NOMO-1 treated with DMSO at 0.1 percent for 48 hours (cell line): ENCODE measurements at regions not wholly inside any gene's neighbourhood (a gene's known extent, or its start where the extent isn't known, plus 50 kb on each side); places are given as distances from the start of the nearest gene placed in this dataset.
"Not testable (repeated sequence)": the region's sequence is repeated elsewhere in the genome, so short reads cannot be mapped to it uniquely, and the experiment has no call there.

ENCODE experiments used
- DNase-seq: peaks from one replicate; lab custom pipeline; 2025; ENCODE audit not compliant: unreplicated experiment; lab: John Stamatoyannopoulos, UW

DNA sequence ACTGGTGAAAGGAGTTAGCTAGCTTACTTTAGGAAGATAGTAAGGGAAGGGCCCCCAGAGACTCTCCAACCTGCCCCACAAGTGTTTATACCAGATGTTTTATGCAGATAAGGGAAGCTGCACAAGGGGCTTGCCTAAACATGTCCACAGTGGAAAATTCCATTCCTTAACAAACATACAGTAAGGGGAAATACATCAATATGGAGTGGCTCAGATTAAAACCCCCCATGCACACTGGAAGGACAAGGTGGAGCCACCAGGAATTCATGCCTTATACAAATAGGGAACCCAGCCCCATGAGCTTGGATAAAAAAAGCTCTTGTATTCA is 106.3 kb upstream of the GPBP1 start:
- DNase-seq: peak; percentile 1

DNA sequence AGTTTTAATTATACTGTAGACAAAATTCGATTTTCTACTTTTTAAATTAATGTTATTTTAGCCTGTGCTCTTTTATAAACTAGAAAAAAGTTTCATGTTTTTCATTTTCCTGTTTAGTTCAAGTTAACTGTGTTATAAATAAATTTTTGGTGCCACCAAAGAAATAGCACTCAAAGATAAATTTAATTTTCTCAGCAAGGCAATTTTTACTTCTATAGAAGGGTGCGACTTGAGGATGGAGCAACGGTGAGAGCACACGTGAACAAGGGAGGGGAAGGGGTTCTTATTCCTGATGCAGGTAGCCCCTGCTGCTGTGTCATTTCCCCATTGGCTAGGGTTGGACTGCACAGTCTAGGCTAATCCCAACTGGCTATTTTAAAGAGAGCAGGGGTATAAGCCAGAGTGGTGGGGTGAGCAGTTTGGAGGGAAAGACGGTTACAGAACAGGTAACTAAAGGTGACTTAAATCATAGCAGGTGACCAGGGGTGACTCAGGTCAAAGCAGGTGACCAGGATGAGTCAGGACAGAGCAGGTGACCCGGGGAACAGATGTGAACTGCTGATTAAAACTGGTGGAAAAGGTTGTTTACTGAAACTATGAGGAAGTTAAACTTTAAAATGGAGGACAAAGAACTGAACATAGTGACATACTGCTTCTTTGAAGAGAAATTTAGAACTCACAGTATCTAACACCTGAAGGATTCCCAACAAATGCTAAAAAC is 104.6 kb upstream of the GPBP1 start:
- no peak for DNase-seq

DNA sequence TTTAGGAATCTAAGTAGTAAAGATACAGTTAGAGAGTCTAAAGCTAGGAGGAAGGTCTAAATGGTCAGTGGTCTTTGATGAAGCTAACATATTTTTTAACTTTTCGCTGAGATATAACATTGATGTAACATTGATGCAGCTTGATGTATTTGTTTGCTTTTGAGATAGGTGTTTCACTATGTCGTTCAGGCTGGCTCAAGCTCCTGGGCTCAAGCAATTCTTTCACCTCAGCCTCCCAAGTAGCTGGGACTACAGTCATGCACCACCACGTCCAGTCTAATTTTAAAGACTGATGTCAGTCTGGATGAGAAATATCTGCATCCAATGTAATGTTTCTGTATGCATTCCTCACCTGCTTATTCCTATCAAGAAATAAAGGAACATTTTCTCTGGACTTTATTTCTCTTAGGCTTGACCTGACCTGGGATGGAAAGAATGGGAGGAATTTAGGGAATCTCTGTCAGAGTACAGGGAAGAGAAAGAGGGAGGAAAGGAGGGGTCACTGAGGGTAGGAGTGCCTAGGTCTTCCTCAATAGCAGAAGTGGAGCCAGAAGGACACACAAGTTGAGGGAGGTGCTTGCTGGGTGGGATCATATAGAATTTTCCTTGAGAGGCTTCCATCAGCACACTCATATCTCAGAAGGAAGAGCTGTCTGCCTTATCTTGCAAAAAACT is 101.5 kb upstream of the GPBP1 start:
- no peak for DNase-seq

DNA sequence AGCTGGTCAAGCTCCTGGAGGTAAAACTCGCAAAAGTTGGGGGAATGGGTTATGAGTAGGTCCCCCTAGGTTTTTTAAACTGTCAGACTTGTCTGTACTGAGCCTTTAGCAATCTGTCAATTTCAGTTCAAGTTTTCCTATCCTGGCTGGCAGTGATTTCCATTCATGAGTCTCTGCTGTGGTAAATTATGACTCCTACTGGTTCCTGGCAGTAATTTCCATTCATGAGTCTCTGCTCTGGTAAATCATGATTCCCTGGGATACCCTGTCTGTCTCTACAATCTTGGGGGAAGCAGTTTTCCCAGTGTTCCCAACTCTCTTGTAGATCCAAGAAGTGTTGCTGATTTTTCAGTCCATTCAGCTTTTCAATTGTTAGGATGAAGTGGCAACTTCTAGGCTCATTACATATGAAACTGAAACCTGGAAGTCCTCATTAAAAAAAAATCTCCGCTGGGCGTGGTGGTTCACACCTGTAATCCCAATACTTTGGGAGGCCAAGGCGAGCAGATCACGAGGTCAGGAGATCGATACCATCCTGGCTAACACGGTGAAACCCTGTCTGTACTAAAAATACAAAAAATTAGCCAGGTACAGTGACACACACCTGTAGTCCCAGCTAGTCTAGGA is 91.3 kb upstream of the GPBP1 start:
- peak; percentile 6 for DNase-seq

DNA sequence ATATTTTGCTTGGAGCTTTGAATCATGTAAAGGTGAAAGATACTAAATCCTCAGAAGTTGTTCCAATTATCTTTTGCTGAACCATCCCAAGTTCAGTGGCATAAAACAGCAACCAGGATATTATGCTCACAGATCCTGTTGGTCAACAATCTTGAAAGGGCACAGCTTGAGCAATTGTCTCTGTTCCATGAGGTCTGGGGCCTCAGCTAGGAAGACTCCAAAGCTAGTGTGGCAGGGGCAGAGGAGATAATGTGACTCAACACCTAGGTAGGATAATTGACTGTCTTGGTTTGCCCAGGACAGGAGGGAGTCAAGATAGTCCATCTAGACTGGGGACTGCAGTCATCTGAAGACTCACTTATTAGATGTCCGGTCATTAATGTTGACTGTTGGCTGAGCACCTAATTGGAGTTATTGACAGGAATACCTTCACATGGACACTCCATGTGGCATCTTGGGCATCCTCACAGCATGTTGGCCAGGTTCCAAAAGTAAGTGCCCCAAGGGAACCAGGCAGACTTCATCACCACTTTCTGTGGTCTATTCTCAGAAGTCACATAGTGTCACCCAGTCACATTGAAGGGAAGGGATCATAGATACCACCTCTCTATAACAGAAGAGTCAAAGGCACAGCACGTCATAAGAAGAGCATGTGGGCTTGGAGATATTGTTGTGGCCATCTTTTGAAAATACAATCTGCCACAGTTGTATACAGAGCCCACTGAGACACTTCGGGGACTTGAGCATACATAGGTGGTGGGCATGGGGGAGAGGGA is 88.4 kb upstream of the GPBP1 start:
- no peak for DNase-seq

DNA sequence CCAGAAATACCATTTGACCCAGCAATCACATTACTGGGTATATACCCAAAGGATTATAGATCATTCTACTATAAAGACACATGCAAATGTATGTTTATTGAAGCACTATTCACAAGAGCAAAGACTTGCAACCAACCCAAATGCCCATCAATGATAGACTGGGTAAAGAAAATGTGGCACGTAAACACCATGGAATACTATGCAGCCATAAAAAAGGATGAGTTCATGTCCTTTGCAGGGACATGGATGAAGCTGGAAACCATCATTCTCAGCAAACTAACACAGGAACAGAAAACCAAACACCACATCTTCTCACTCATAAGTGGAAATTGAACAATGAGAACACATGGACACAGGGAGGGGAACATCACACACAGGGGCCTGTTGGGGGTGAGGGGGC is 85.9 kb upstream of the GPBP1 start:
- DNase-seq: not testable (repeated sequence)

DNA sequence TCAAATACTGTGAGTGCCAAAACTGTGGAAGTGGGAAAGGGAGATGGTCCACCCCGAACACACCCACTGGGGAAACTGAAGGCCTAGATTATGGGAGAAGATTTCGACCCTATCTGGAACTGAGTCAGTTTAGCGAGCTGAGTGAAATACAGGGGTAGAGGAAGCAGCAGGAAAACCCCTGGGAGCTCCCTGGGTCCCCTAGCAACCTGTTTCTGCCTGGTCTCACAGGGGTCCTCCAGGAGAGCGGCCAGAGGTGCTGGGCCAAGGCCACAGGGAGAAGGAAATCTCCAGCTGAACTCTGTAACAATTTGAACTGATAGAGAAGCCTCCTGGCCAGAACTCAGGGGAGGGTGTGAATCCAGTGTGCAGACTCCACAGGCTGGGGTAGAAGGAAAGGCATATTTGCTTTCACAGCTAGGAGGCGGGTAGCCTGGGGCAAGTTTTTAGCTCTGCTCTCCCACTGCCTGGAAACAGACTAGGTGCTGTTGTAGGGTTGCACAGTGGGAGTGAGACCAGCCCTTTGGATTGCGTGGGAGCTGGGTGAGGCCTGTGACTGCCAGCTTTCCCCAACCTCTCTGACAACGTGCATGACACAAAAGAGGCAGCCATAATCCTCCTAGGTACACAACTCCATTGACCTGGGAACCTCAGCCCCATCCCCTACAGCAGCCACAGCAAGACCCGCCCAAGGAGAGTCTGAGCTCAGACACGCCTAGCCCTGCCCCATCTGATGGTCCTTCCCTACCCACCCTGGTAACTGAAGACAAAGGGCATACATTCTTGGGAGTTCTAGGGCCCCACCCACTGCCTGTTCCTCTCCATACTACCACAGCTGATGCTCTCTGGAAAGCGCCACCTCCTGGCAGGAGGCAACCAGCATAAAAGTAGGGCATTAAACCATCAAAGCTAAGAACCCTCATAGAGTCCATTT is 78.8 kb upstream of the GPBP1 start:
- no peak for DNase-seq

DNA sequence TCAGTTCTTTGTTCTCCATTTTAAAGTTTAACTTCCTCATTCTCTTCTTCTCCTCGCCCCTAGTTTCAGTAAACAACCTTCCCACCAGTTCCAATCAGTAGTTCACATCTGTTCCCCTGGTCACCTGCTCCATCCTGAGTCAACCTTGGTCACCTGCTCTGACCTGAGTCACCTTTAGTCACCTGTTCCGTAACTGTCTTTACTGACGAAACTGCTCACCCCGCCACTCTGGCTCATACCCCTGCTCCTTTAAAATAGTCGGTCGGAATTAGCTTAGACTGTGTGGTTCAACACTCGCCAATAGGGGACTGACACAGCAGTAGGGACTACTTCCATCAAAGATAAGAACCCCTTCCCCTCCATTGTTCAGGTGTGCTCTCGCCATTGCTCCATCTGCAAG is 76.3 kb upstream of the GPBP1 start:
- no peak for DNase-seq

DNA sequence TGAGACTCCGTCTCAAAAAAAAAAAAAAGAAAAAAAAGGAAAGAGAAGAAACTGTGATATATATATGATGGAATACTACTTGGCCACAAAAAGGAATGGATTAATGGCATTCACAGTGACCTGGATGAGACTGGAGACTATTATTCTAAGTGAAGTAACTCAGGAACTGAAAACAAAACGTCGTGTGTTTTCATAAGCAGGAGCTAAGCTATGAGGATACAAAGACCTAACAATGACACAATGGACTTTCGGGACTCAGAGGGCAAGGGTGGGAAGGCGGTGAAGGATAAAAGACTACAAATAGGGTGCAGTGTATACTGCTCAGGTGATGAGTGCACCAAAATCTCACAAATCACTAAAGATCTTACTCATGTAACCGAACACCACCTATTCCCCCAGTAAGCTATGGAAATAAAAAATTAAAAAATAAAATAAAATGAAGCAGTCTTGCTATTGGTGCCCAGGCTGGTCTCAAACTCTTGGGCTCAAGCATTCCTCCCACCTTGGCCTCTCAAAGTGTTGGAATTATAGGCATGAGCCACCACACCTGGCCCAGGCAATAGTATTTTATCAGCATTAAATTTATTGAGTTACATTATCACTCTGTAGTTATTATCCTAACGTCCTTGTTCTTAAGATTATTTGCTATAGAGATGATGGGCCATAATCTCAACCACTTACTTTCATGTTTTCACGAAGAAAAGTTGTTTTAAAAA is 71.5 kb upstream of the GPBP1 start:
- no peak for DNase-seq

DNA sequence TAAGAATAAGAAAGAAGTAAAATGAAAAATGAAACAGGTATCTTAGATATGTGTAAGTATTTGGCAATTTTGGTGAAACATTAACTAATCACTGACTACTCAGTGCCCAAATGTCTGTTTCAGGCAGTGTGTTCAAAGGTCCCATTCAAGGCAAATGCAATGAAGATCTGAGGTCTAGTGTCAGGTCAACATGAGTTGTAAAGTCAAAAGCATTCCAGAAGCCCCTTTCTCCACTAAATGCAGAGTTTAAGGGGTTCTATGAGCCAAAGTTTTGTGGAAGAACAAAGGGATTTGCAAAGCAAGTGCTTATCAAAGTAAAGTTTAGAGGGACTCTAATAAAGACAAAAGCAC is 71.0 kb upstream of the GPBP1 start:
- no peak for DNase-seq

DNA sequence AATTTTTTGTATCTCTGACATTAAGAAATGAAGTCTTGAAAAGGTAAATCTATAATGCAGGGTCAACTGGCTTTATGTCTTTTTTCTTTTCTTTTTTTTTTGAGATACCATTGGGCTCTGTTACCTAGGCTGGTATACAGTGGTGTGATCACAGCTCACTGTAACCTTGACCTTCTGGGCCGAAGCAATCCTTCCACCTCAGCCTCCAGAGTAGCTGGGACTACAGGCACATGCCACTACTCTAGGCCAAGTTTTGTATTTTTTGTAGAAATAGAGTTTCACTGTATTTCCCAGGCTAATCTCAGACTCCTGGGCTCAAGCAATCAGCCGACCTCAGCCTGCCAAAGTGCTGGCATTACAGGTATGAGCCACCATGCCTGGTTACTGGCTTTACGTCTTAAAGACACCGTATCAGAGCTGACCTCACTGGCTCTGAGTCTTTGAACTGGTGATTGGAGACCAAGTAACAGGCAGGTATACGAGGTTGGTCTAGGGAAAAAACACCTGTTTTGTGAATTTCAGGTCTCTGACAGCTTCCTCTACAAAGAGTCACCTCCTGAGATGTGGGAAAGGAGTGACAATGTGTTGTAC is 70.4 kb upstream of the GPBP1 start:
- no peak for DNase-seq

DNA sequence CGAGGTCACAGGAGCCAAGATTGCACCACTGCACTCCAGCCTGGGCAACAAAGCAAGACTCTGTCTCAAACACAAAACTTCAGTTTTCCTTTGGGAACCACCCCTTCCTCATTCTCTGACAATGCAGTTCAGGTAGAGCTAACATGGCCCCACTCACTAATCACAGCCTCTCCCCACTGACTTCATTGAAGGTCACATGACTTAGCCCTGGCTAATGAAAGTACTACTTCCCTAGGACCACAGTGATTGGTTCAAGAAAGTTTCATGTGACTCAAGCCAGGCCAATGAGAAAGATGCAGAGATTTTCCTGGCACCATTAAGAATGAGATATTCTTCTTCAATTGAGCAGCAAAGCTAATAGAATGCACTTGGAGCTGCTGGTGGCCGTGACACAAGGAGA is 67.2 kb upstream of the GPBP1 start:
- DNase-seq: no peak

DNA sequence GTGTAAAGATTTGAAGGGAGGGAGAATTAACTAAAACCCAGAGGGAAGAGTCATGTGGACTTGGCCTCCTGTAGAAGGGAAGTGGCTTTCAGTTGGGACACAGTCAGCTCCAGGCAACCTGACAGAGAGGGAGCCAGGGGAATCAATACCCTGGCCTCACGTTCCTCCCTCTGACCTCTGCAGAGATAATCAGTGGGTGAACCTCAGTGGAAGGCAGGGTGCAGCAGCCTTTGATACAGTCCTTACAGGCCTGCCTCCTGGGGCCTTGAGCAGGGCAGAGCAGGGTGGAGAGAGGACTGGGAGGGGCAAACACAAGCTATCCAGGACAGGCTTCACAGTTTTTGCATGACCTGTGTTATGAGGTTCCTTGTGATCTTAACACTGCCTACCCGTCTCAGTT is 61.9 kb upstream of the GPBP1 start:
- no peak for DNase-seq

DNA sequence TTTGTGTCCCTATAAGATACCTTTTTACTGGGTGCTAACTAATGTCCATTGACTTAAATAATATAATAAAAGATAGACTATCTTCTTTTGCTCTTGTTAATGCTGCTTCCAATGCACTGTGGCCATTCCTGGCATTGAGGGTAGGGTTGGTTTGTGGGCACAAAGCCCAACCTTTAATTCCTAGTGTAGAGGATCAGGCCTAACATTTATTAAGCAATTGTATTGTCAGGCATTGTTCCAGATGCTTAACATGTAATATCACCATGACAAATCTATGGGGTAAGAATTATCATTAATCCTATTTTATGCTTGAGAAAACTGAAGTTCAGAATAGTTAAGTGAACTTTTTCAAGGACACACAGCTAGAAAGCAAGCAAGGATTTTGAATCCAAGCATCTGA is 60.4 kb upstream of the GPBP1 start:
- DNase-seq: no peak

DNA sequence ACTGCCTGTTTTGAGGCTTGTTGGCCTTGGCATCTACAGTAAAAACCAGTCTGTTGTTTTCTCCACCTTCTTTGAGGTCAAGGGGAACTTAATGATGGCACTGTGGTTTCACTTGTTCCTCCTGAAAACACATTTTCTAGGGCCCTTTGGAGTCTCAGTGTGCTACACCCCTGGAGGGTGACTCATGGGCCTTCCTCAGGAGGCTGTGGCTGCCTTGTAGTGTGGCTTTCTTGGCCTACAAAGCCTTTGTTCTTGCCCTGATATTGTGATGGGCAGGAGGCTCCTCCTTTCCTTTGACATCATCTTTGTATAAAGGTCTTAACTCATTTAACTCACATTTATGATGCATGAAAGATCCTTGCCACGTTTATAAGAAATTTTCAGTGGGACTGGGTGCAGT is 56.3 kb upstream of the GPBP1 start:
- peak; percentile 70 for DNase-seq

DNA sequence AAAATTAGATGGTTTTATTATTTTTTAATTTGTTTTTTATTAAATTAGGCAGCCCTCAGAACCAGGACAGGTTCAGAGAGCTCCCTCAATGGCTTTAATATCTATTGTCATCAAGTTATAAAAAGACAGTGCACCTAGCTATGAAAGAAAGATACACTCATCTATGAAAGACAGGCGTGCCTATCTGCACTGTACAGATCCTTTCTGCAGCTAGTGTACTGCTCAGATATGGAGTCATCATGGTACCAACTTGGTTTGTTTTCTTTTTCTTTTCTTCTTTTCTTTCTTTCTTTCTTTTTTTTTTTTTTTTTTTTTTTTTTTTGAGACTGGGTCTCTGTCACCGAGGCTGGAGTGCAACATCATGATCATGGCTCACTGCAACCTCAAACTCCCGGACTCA is 54.8 kb upstream of the GPBP1 start:
- DNase-seq: no peak

DNA sequence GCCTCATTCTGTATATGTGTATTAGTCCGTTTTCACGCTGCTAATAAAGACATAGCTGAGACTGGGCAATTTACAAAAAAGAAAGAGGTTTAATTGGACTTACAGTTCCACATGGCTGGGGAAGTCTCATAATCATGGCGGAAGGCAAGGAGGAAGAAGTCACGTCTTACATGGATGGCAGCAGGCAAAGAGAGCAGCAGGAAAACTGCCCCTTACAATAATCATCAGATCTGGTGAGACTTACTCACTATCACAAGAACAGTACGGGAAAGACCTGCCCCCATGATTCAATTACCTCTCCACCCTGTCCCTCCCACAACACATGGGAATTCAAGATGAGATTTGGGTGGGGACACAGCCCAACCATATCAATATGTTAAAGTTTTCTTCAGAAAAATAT is 49.8 kb upstream of the GPBP1 start:
- DNase-seq: no peak
